Prostate gland (tissue), 2 donors: ENCODE measurements at regions not wholly inside any gene's neighbourhood (a gene's known extent, or its start where the extent isn't known, plus 50 kb on each side); places are given as distances from the start of the nearest gene placed in this dataset.
"Not testable (repeated sequence)": the region's sequence is repeated elsewhere in the genome, so short reads cannot be mapped to it uniquely, and the experiment has no call there.

ENCODE experiments used
- DNase-seq: peaks from one replicate; pipeline ENCODE4 v3.0.0-alpha.2; 2019; ENCODE audit warnings: low spot score
- H3K27ac ChIP-seq, 2 donors: fragments of 200-600 bp; sonication (generic); 2 replicates each; pipeline ENCODE4 v1.5.1; 2017 to 2019
- H3K27me3 ChIP-seq: fragments of 200-600 bp; sonication (generic); replicated peaks from 2 replicates; pipeline ENCODE4 v1.5.1; 2019; ENCODE audit not compliant: insufficient read depth
- H3K36me3 ChIP-seq, 2 donors: fragments of 200-600 bp; sonication (generic); 1 replicate in 1 of 2; 2 replicates in 1 of 2; pipeline versions ENCODE4 v1.5.1 to v1.8.1; 2017 to 2019
- H3K4me1 ChIP-seq: fragments of 200-600 bp; sonication (generic); replicated peaks from 2 replicates; pipeline ENCODE4 v1.5.1; 2019
- H3K4me3 ChIP-seq, 2 donors: fragments of 200-600 bp; sonication (generic); 2 replicates each; pipeline ENCODE4 v1.5.1; 2017 to 2019
- H3K9me3 ChIP-seq: fragments of 200-600 bp; sonication (generic); 2 replicates; pipeline ENCODE4 v1.5.1; 2017
- CTCF ChIP-seq, 4 experiments: fragments of 200-600 bp in 2 of 4; fragments of 450-650 bp in 2 of 4; sonication (generic) in 2 of 4; IDR thresholded peaks; 1 replicate in 3 of 4; 2 replicates in 1 of 4; pipeline ENCODE4 v1.5.1; 2016 to 2019; ENCODE audit warnings: antibody characterized with exemption in 4 of 4, mild to moderate bottlenecking in 2 of 4, moderate library complexity in 2 of 4
- POLR2A ChIP-seq: fragments of 450-650 bp; IDR thresholded peaks from one replicate; pipeline ENCODE4 v1.6.1; 2016; ENCODE audit warnings: antibody characterized with exemption, mild to moderate bottlenecking
- POLR2AphosphoS5 ChIP-seq: sonication (generic); formaldehyde crosslinking; IDR thresholded peaks from one replicate; pipeline ENCODE4 v1.6.1; 2017; ENCODE audit warnings: antibody characterized with exemption
- WGBS: methylation state at CpG from one replicate; pipeline ENCODE4 v1.1.5; 2018; 5-methylcytosine and 5-hydroxymethylcytosine counted together
- intact Hi-C: fragments of 100-400 bp; cut with DNase I; formaldehyde crosslinking; loops from one replicate; pipeline ENCODE4 v1.14.2; 2022

- TF ChIP-seq POLR2AphosphoS5 = no peak
- TF ChIP-seq POLR2A = no peak
- TF ChIP-seq CTCF (IDR thresholded peaks at IDR 0.05) = no peak
- H3K27me3 ChIP-seq = peaks cover 3% of the 10 kb centered on the region
- H3K9me3 ChIP-seq = no peaks in the 10 kb centered on the region
- no peak overlapping the region for H3K4me3 ChIP-seq
- H3K27ac ChIP-seq = no peak overlapping the region
- intact Hi-C loops = no loop called here
- no peaks in the 10 kb centered on the region for H3K36me3 ChIP-seq
- H3K4me1 ChIP-seq = no peaks in the 10 kb centered on the region
- no peak for DNase-seq
These were observed 51.0 kb upstream of the IRX5 start for GRCh38 chr16:54879681-54880080.

- TF ChIP-seq POLR2A = no peak
- intact Hi-C loops = no loop called here
- no peak overlapping the region for H3K4me3 ChIP-seq
- peaks cover 3% of the 10 kb centered on the region for H3K27me3 ChIP-seq
- DNase-seq = no peak
- H3K9me3 ChIP-seq = no peaks in the 10 kb centered on the region
- H3K27ac ChIP-seq = no peak overlapping the region
- H3K36me3 ChIP-seq = no peaks in the 10 kb centered on the region
- 84% methylated on average over 1 of the region's 1 CpG for WGBS
- no peaks in the 10 kb centered on the region for H3K4me1 ChIP-seq
These were observed 52.4 kb upstream of the IRX5 start for GRCh38 chr16:54878301-54878700.

- TF ChIP-seq POLR2AphosphoS5 (no peak), CTCF (IDR thresholded peaks at IDR 0.05) (no peak)
- no peaks in the 10 kb centered on the region for H3K4me1 ChIP-seq
These were observed 55.2 kb upstream of the IRX5 start for GRCh38 chr16:54875443-54875842.

GRCh38 chr16:54873716-54874373 lies 56.8 kb upstream of the IRX5 start:
- H3K4me3 ChIP-seq, H3K4me1 ChIP-seq, DNase-seq, H3K9me3 ChIP-seq, H3K27ac ChIP-seq, intact Hi-C loops, H3K36me3 ChIP-seq, H3K27me3 ChIP-seq: not testable (repeated sequence)
- 81% methylated on average over 12 of the region's 12 CpGs for whole genome bisulfite sequencing

More at GRCh38 chr16:54875443-54875842, 55.2 kb upstream of the IRX5 start:
- Histone ChIP-seq H3K27me3 (peaks cover 3% of the 10 kb centered on the region), H3K27ac (no peak overlapping the region), H3K36me3 (no peaks in the 10 kb centered on the region), H3K9me3 (no peaks in the 10 kb centered on the region), H3K4me3 (no peak overlapping the region)
- no peak for DNase-seq
- WGBS = 82% methylated on average over 1 of the region's 1 CpG
- intact Hi-C loops = no loop called here

GRCh38 chr16:54873071-54873470 lies 57.6 kb upstream of the IRX5 start:
- H3K27ac ChIP-seq = no peak overlapping the region
- H3K9me3 ChIP-seq = no peaks in the 10 kb centered on the region
- H3K36me3 ChIP-seq = no peaks in the 10 kb centered on the region
- DNase-seq = no peak
- no peaks in the 10 kb centered on the region for H3K27me3 ChIP-seq
- TF ChIP-seq CTCF (IDR thresholded peaks at IDR 0.05) = no peak
- no peak for TF ChIP-seq POLR2AphosphoS5
- TF ChIP-seq POLR2A = no peak
- intact Hi-C loops = no loop called here
- no peak overlapping the region for H3K4me3 ChIP-seq
- WGBS = 71% methylated on average over 2 of the region's 2 CpGs
- no peaks in the 10 kb centered on the region for H3K4me1 ChIP-seq

- H3K36me3 ChIP-seq = no peaks in the 10 kb centered on the region
- H3K27ac ChIP-seq = no peak overlapping the region
- no peaks in the 10 kb centered on the region for H3K27me3 ChIP-seq
- no peak overlapping the region for H3K4me3 ChIP-seq
- TF ChIP-seq POLR2A (no peak), CTCF (IDR thresholded peaks at IDR 0.05) (no peak), POLR2AphosphoS5 (no peak)
- H3K9me3 ChIP-seq = no peaks in the 10 kb centered on the region
- no peaks in the 10 kb centered on the region for H3K4me1 ChIP-seq
- WGBS = 80% methylated on average over 2 of the region's 2 CpGs
- intact Hi-C loops = no loop called here
- no peak for DNase-seq
These were observed 60.5 kb upstream of the IRX5 start for GRCh38 chr16:54870151-54870550.
